Breast epithelium (tissue), 3 donors: ENCODE measurements at regions not wholly inside any gene's neighbourhood (a gene's known extent, or its start where the extent isn't known, plus 50 kb on each side); places are given as distances from the start of the nearest gene placed in this dataset.

Source experiments
- POLR2A ChIP-seq: fragments of 450-650 bp; IDR thresholded peaks from one replicate; pipeline ENCODE4 v1.6.1; 2016; ENCODE audit warnings: antibody characterized with exemption, mild to moderate bottlenecking, moderate library complexity
- POLR2AphosphoS5 ChIP-seq, 3 donors: sonication (generic); formaldehyde crosslinking; IDR thresholded peaks; one replicate each; pipeline ENCODE4 v1.6.1; 2017; ENCODE audit warnings: antibody characterized with exemption in 3 of 3
- TF ChIP-seq, protein P1 (sequence below), 3 donors: fragments of 450-650 bp; IDR thresholded peaks; one replicate each; pipeline ENCODE4 v1.5.1; 2016 to 2017; ENCODE audit warnings: antibody characterized with exemption in 3 of 3, mild to moderate bottlenecking in 3 of 3, moderate library complexity in 3 of 3

- TF ChIP-seq, protein P1, sequence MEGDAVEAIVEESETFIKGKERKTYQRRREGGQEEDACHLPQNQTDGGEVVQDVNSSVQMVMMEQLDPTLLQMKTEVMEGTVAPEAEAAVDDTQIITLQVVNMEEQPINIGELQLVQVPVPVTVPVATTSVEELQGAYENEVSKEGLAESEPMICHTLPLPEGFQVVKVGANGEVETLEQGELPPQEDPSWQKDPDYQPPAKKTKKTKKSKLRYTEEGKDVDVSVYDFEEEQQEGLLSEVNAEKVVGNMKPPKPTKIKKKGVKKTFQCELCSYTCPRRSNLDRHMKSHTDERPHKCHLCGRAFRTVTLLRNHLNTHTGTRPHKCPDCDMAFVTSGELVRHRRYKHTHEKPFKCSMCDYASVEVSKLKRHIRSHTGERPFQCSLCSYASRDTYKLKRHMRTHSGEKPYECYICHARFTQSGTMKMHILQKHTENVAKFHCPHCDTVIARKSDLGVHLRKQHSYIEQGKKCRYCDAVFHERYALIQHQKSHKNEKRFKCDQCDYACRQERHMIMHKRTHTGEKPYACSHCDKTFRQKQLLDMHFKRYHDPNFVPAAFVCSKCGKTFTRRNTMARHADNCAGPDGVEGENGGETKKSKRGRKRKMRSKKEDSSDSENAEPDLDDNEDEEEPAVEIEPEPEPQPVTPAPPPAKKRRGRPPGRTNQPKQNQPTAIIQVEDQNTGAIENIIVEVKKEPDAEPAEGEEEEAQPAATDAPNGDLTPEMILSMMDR (IDR thresholded peaks at IDR 0.05), result no peak
- TF ChIP-seq POLR2AphosphoS5 (IDR thresholded peaks at IDR 0.05), result no peak
- TF ChIP-seq POLR2A, result no peak
These were observed 255.6 kb downstream of the OSR1 start for GRCh38 chr2:19102696-19103423.
